K562 (cell line): ENCODE measurements at regions not wholly inside any gene's neighbourhood (a gene's known extent, or its start where the extent isn't known, plus 50 kb on each side); places are given as distances from the start of the nearest gene placed in this dataset.

Experiments
- ATAC-seq: fragments of 200-7000 bp; cut with Tn5 transposase; 3 replicates; pipeline ENCODE4 v1.9.1; 2020; ENCODE audit warnings: moderate library complexity
- BruUV-seq: library from RNA; stranded (reverse); fragments of 400-500 nt; replicated peaks from 2 replicates; lab custom pipeline; 2021; lab: Mats Ljungman, UMichigan
- CTCF ChIA-PET: fragments of 300-600 bp; formaldehyde crosslinking; extraction: SDS; loops from one replicate; lab custom pipeline; 2021; ENCODE audit warnings: low intra/inter-chr PET ratio; lab: Yijun Ruan, JAX
- POLR2A ChIA-PET: fragments of 300-600, 350-650 bp; sonication (Branson Sonifier 250); formaldehyde crosslinking; extraction: SDS; loops from one replicate; lab custom pipeline; 2021; ENCODE audit warnings: antibody characterized with exemption, inconsistent platforms; lab: Yijun Ruan, JAX
- DNase-seq, 4 experiments: peaks; one replicate each; pipeline versions ENCODE4 v3.0.0 to v3.0.0-alpha.2; 2011 to 2018; ENCODE audit warnings: low spot score in 3 of 4, mixed read lengths in 3 of 4; ENCODE audit errors: extremely low read depth in 1 of 4
- FAIRE-seq: peaks from 2 replicates; lab custom pipeline; 2011; peaks lifted over from hg19 to GRCh38; lab: Jason Lieb, UNC
- H2AFZ ChIP-seq: 2 replicates; pipeline ENCODE4 v1.6.0; 2011; ENCODE audit warnings: low read depth, low read length, control low read depth, inconsistent platforms
- H3K27ac ChIP-seq: fragments of 200-600 bp; 3 replicates; pipeline ENCODE4 v1.8.0; 2011; ENCODE audit warnings: low read depth, mild to moderate bottlenecking, control low read depth, inconsistent platforms, low read length, moderate library complexity, mixed read lengths; ENCODE audit errors: extremely low read depth
- H3K27me3 ChIP-seq, 2 experiments: fragments of 300-600 bp in 1 of 2; 2 replicates in 1 of 2; 3 replicates in 1 of 2; pipeline versions ENCODE4 v1.6.0 to v1.8.0; 2011; ENCODE audit warnings: inconsistent platforms in 2 of 2, low read length in 2 of 2, mild to moderate bottlenecking in 1 of 2, mixed read lengths in 1 of 2, moderate library complexity in 1 of 2; ENCODE audit not compliant: control insufficient read depth in 2 of 2, insufficient read depth in 2 of 2
- H3K36me3 ChIP-seq: fragments of 300-600 bp; 3 replicates; pipeline ENCODE4 v1.8.0; 2011; ENCODE audit warnings: mild to moderate bottlenecking, low read length, inconsistent platforms; ENCODE audit not compliant: control insufficient read depth, insufficient read depth
- H3K4me1 ChIP-seq, 2 experiments: fragments of 200-600 bp in 1 of 2; replicated peaks in 1 of 2; 2 replicates in 1 of 2; 3 replicates in 1 of 2; pipeline versions ENCODE4 v1.5.1 to v1.8.0; 2011; ENCODE audit warnings: inconsistent platforms in 2 of 2, low read length in 2 of 2, mild to moderate bottlenecking in 1 of 2, mixed read lengths in 1 of 2, moderate library complexity in 1 of 2; ENCODE audit not compliant: control insufficient read depth in 2 of 2, insufficient read depth in 2 of 2
- H3K4me2 ChIP-seq: 2 replicates; pipeline ENCODE4 v1.6.1; 2011; ENCODE audit warnings: low read length, control low read depth, inconsistent platforms, mixed read lengths; ENCODE audit not compliant: insufficient read depth
- H3K4me3 ChIP-seq: fragments of 200-600 bp; sonication (generic), shearing (Covaris generic); 2 replicates; pipeline ENCODE4 v1.5.1; 2016; ENCODE audit warnings: control low read depth, inconsistent platforms
- H3K79me2 ChIP-seq: fragments of 200-600 bp; 3 replicates; pipeline ENCODE4 v1.8.0; 2011; ENCODE audit warnings: low read length, inconsistent platforms; ENCODE audit not compliant: control insufficient read depth, insufficient read depth
- H3K9ac ChIP-seq, 2 experiments: 2 replicates each; pipeline versions ENCODE4 v1.6.0 to v1.6.1; 2011; ENCODE audit warnings: low read depth in 2 of 2, low read length in 2 of 2, control low read depth in 1 of 2, inconsistent platforms in 1 of 2, mild to moderate bottlenecking in 1 of 2, mixed read lengths in 1 of 2; ENCODE audit not compliant: insufficient read depth in 1 of 2
- H3K9me1 ChIP-seq: one replicate; pipeline ENCODE4 v1.6.0; 2011; ENCODE audit warnings: inconsistent platforms, mild to moderate bottlenecking, low read length, moderate library complexity; ENCODE audit not compliant: control insufficient read depth, insufficient read depth
- H3K9me3 ChIP-seq: replicated peaks from 2 replicates; pipeline ENCODE4 v1.5.1; 2011; ENCODE audit warnings: low read depth, low read length, inconsistent platforms; ENCODE audit not compliant: control insufficient read depth, insufficient read depth
- H4K20me1 ChIP-seq: replicated peaks from 2 replicates; pipeline ENCODE4 v1.6.1; 2011; ENCODE audit warnings: low read length, inconsistent platforms, mixed read lengths; ENCODE audit not compliant: control insufficient read depth, insufficient read depth
- CBX5 ChIP-seq: IDR thresholded peaks from 2 replicates; pipeline ENCODE4 v1.6.1; 2014; ENCODE audit warnings: low read depth, borderline replicate concordance
- POU5F1 ChIP-seq: fragments of 150-350 bp; IDR thresholded peaks from 2 replicates; pipeline ENCODE4 v1.6.1; 2014; ENCODE audit warnings: borderline replicate concordance, low read length, low read depth, mild to moderate bottlenecking; ENCODE audit not compliant: partially characterized antibody
- SAFB2 ChIP-seq: fragments of 200-400 bp; formaldehyde crosslinking; IDR thresholded peaks from 2 replicates; pipeline ENCODE4 v1.6.1; 2018; ENCODE audit warnings: borderline replicate concordance, low read length, low read depth, moderate library complexity; ENCODE audit not compliant: severe bottlenecking
- STAT5A ChIP-seq: IDR thresholded peaks from 2 replicates; pipeline ENCODE4 v1.6.1; 2012; ENCODE audit warnings: low read length, inconsistent platforms, borderline replicate concordance
- TRIM24 ChIP-seq, 2 experiments: fragments of 450-650 bp; IDR thresholded peaks; 2 replicates each; pipeline ENCODE4 v1.6.1; 2016
- TRIM28 ChIP-seq: fragments of 450-650 bp; IDR thresholded peaks from 2 replicates; pipeline ENCODE4 v1.6.1; 2017
- XRCC3 ChIP-seq: fragments of 450-650 bp; IDR thresholded peaks from 2 replicates; pipeline ENCODE4 v1.6.1; 2017; ENCODE audit warnings: mild to moderate bottlenecking, moderate library complexity
- ZNF324 ChIP-seq: fragments of 250-450 bp; sonication (Bioruptor Pico); IDR thresholded peaks from 2 replicates; pipeline ENCODE4 v1.4.0; 2020; ENCODE audit warnings: mild to moderate bottlenecking
- ZNF445 ChIP-seq: fragments of 250-450 bp; sonication (Bioruptor Pico); IDR thresholded peaks from 2 replicates; pipeline ENCODE4 v1.4.0; 2020; ENCODE audit warnings: low read depth, mild to moderate bottlenecking, moderate library complexity
- ZNF75A ChIP-seq: fragments of 450-650 bp; formaldehyde crosslinking; IDR thresholded peaks from 2 replicates; pipeline ENCODE4 v1.4.0; 2020; ENCODE audit warnings: mild to moderate bottlenecking
- WGBS: fragments of 100-300 bp; shearing (Covaris generic); methylation state at CpG from one replicate; pipeline ENCODE4 v1.1.6; 2016; ENCODE audit warnings: low coverage, mixed read lengths; ENCODE audit not compliant: insufficient coverage; ENCODE audit errors: missing lambda C conversion rate; 5-methylcytosine and 5-hydroxymethylcytosine counted together
- in situ Hi-C: fragments of 300-500 bp; cut with MboI; formaldehyde crosslinking; loops from 4 replicates; pipeline ENCODE4 v1.15.0; 2018; ENCODE audit warnings: inconsistent platforms, mixed read lengths
- intact Hi-C: fragments of 100-400 bp; cut with micrococcal nuclease; formaldehyde crosslinking; loops from 2 replicates; pipeline ENCODE4 v1.14.2; 2022
- TF ChIP-seq, protein P1 (sequence below): sonication (generic); formaldehyde crosslinking; IDR thresholded peaks from 2 replicates; pipeline ENCODE4 v1.8.0; 2022; ENCODE audit warnings: mild to moderate bottlenecking, missing genetic modification reagents, borderline replicate concordance
- TF ChIP-seq, protein P2 (sequence below): fragments of 450-650 bp; IDR thresholded peaks from 2 replicates; pipeline ENCODE4 v1.6.1; 2018; ENCODE audit warnings: mild to moderate bottlenecking, low read depth; ENCODE audit not compliant: partially characterized antibody

DNA sequence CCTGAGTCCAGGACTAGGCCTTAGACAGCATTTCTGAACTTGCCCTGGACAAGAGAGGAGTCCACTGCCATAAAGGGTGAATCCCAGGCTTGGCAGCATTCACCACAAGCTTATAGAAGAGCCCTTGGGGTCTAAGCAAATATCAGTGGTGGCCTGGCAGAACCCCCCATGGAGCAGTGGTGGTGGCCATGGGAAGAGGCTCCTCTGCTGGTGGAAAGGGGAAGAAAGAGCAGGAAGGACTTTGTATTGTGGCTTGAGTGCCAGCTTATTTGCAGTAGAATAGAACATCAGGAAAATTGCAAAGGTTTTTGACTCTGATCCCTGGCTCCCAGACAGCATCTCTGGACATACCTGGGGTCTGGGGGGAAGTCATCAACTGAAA is 58.1 kb upstream of the STARD8 start (continued):
- TF ChIP-seq STAT5A (no peak), SAFB2 (no peak), ZNF75A (CRISPR knock-in tag) (no peak)

DNA sequence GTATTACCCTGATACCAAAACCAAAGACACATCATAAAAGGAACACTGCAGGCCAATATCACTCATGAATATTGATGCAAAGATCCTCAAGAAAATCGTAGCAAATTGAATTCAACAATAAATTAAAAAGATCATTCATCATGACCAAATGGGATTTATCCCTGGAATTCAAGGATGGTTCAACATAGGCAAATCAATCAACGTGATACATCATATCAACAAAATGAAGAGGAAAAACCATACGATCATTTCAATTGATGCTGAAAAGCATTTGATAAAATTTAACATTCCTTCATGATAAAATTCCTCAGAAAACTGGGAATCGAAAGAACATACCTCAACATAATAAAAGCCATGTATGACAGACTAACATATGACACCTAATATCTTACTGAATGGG is 52.7 kb upstream of the STARD8 start:
- ATAC-seq: no peak
- intact Hi-C loops: no loop called here
- Histone ChIP-seq H4K20me1 (no peaks in the 10 kb centered on the region), H3K4me1 (no peaks in the 10 kb centered on the region), H3K4me3 (no peak overlapping the region), H3K9me3 (no peaks in the 10 kb centered on the region), H3K79me2 (no peaks in the 10 kb centered on the region), H3K9ac (no peak overlapping the region), H3K36me3 (no peaks in the 10 kb centered on the region), H3K27me3 (no peaks in the 10 kb centered on the region), H3K4me2 (no peak overlapping the region), H3K27ac (no peak overlapping the region), H2AFZ (no peak overlapping the region), H3K9me1 (no peaks in the 10 kb centered on the region)
- no peak for DNase-seq
- in situ Hi-C loops: no loop called here
- POLR2A ChIA-PET: no interaction called here
- peak; percentile 44 for FAIRE-seq
- 36% methylated on average over 4 of the region's 4 CpGs for WGBS
- TF ChIP-seq TRIM28 (peak; percentile 73; the same call in 1 of the 2 replicates), CBX5 (0 out of 2 replicates have a peak, but pooled peaks have one; percentile 16), XRCC3 (no peak), TRIM24 (IDR thresholded peaks at IDR 0.05) (0 out of 4 replicates have a peak, but pooled peaks of 1 of the 2 experiments have one; percentile 25), ZNF445 (CRISPR knock-in tag) (0 out of 2 replicates have a peak, but pooled peaks have one; percentile 25), ZNF324 (CRISPR knock-in tag) (peak; percentile 92), POU5F1 (no peak)
- TF ChIP-seq, protein P1, sequence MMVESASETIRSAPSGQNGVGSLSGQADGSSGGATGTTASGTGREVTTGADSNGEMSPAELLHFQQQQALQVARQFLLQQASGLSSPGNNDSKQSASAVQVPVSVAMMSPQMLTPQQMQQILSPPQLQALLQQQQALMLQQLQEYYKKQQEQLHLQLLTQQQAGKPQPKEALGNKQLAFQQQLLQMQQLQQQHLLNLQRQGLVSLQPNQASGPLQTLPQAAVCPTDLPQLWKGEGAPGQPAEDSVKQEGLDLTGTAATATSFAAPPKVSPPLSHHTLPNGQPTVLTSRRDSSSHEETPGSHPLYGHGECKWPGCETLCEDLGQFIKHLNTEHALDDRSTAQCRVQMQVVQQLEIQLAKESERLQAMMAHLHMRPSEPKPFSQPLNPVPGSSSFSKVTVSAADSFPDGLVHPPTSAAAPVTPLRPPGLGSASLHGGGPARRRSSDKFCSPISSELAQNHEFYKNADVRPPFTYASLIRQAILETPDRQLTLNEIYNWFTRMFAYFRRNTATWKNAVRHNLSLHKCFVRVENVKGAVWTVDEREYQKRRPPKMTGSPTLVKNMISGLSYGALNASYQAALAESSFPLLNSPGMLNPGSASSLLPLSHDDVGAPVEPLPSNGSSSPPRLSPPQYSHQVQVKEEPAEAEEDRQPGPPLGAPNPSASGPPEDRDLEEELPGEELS: no peak
- TF ChIP-seq, protein P2, sequence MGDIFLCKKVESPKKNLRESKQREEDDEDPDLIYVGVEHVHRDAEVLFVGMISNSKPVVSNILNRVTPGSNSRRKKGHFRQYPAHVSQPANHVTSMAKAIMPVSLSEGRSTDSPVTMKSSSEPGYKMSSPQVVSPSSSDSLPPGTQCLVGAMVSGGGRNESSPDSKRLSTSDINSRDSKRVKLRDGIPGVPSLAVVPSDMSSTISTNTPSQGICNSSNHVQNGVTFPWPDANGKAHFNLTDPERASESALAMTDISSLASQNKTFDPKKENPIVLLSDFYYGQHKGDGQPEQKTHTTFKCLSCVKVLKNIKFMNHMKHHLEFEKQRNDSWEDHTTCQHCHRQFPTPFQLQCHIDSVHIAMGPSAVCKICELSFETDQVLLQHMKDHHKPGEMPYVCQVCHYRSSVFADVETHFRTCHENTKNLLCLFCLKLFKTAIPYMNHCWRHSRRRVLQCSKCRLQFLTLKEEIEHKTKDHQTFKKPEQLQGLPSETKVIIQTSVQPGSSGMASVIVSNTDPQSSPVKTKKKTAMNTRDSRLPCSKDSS: peak; percentile 46
- no TSS peak for BruUV-seq
- CTCF ChIA-PET: no interaction called here
